ENCODE measurements at regions not wholly inside any gene's neighbourhood (a gene's known extent, or its start where the extent isn't known, plus 50 kb on each side); places are given as distances from the start of the nearest gene placed in this dataset.

GRCh38 chr2:226618875-226619605 lies 180.6 kb downstream of the IRS1 start:
- no peak for DNase-seq

GRCh38 chr2:226618544-226618874 lies 181.1 kb downstream of the IRS1 start:
- DNase-seq = no peak

- DNase-seq = no peak
Measured at GRCh38 chr2:226615891-226616290, 183.7 kb downstream of the IRS1 start.

DNA sequence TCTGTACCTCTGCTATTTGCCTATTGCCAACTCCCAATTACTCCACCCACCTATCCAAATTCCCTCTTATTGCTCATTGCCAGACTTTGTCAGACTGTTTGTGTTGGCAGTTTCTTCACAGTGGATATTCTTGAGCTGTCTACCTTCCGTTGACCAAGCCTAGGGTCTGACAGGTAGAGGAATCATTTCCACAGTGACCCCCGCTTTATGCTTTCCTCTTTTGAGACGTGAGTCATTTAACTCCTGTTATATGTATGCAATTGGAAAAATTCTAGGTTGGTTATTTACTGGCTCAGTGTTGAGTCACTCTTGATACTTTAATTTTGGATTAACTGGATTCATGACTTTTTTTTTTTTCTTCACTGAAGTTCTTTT lies 187.7 kb downstream of the IRS1 start:
- no peak for DNase-seq

- DNase-seq = no peak
Measured at GRCh38 chr2:226611196-226611943, 188.2 kb downstream of the IRS1 start.

- no peak for DNase-seq
Measured at GRCh38 chr2:226609366-226609765, 190.3 kb downstream of the IRS1 start.

GRCh38 chr2:226608451-226608850 lies 191.2 kb downstream of the IRS1 start:
- no peak for DNase-seq

DNA sequence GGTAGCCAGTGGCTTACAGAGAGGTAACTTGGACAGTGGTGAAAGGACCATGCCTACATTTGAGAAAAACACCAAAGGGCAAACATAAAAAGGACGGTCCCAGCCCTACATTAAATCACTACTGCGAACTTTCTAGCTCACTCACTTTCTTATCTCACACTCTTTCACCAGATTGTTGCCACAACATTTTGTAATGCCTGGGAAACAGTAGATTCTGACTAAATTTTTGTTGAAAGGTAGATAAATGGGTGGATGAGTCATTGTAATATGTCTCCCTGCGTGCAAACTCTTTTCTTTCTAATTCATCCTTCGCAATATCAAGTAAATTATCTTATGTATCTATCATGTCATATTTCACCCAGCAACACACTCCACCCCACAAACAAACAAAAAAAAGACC lies 192.2 kb downstream of the IRS1 start:
- no peak for DNase-seq

- DNase-seq = no peak
Measured at GRCh38 chr2:226605642-226606041, 194.0 kb downstream of the IRS1 start.

- DNase-seq = no peak
Measured at GRCh38 chr2:226603606-226604005, 196.0 kb downstream of the IRS1 start.

DNA sequence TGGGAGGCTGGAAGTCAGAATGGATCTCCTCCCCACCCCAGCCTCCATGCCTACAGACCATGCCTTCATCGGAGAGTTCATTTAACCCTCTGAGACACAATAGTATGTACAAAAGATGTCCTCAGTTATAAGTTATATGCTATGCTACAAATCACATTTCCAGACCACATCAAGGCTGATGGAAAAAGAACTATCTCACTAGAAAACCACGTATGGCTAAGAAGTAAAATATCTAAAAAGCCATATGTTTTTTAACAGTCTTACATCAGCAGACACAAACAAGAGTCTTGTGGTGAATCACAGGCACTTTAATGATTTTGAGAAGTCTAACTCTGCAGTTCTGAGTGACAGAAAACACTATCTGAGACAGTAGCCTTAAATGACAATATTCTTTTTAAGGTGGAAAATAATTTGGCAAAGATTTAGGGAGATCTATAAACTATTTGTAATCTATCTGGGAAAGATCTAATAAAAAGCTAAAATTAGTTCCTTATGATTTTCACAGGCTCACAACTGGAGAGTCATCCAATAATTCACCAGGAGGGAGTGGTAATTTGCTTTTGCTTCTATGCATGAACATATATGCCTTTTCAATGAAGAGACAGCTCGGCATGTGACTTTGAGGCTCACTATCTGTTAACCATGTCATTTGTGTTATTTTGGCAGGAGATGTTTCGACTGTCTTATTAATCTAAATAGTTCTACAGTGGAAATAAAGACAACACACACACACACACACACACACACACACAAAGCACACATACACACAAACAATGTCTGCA lies 197.5 kb downstream of the IRS1 start:
- no peak for DNase-seq

- no peak for DNase-seq
Measured at GRCh38 chr2:226600802-226601201, 198.8 kb downstream of the IRS1 start.

GRCh38 chr2:226600184-226600583 lies 199.4 kb downstream of the IRS1 start:
- no peak for DNase-seq

DNA sequence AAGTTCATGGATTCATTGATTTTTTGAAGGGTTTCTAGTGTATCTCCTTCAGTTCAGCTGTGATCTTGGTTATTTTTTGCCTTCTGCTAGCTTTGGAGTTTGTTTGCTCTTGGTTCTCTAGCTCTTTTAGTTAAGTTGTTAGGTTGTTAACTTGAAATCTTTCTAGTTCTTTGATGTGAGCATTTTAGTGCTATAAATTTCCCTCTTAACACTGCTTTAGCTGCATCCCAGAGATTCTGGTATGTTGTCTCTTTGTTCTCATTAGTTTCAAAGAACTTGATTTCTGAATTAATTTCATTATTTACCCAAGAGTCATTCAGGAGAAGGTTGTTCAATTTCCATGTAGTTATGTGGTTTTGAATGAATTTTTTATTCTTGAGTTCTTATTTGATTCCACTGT lies 210.6 kb downstream of the IRS1 start:
- no peak for DNase-seq

DNA sequence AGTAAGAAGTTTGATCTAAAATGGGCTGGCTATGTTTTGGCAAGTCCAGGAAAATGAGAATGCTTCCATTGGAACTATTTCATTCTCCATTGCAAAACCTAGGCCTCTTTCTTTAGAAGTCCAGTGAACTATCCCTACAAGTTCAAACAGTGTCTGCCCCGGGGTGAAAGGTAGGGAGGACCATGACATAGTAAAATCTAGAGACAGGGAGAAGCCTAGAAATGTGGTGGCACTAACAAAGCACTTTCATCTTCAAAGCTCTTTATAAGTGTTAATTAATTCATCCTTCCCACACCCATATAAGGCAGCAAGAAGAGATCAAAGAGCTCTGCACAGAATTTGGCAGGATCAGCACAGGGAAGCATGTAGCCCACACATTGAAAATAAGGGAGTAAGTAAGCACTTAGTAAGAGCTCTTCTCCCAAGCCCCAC lies 214.5 kb downstream of the IRS1 start:
- no peak for DNase-seq

DNA sequence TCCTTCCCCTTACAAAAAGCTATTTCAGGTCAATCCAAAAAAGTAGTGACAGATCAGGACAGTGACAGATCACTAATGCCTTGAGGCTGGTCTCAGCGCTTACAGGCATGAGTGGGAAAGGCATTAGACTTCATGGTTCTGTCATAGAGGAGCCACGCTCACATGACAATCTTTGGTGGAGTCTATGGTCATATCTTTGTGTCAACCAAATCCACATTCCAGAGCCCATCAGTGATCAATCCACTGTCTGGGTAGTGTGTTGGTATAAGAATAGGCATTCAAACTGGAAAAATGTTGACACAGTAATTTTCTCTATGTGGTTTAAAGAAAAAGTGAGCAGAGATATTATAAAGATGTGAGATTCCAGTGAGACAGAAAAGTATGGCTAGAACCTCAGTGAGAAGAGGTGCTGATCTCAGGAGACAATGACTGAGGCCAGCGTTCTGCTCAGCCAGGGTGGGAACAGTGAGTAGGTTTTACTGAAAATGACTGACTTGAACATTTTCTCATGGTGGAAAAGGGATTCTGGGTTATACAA lies 215.0 kb downstream of the IRS1 start:
- DNase-seq = no peak

- DNase-seq = no peak
Measured at GRCh38 chr2:226583715-226584114, 215.9 kb downstream of the IRS1 start.

DNA sequence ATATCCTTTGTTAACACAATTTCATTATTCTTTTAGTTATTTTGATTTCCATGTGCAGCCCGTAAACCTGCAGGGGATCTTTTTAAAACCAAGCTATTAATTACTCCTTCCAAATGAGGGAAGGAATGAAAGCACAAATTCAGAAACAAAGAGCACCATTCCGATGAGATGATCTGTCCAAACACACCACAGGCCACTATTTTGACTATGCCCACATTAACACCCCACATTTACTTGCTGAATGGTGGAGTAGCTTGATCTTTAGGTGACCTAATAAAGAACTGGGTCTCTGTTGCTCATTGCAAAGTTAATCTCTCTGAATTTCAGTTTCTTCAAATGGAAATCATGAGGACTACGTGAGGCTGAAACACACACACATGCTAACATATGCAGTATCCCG lies 218.0 kb downstream of the IRS1 start:
- no peak for DNase-seq

- DNase-seq = no peak
Measured at GRCh38 chr2:226581004-226581403, 218.6 kb downstream of the IRS1 start.

DNA sequence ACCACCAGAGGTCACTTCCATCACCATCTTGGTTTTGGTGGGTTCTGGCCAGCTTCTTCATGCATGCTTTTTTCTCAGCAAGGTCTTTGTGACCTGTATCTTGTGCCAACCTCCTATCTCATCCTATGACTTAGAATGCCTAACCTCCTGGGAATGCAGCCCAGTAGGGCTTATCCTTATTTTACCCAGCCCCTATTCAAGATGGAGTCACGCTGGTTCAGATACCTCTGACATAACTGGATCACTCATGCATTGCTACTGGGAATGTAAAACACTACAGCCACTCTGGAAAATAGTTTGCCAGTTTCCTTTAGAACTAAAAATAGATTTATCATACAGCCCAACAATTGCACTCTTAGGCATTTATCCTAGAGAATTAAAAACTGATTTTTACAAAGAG lies 219.2 kb downstream of the IRS1 start:
- no peak for DNase-seq

GRCh38 chr2:226579519-226579918 lies 220.1 kb downstream of the IRS1 start:
- DNase-seq = no peak

GRCh38 chr2:226578879-226579278 lies 220.7 kb downstream of the IRS1 start:
- no peak for DNase-seq

DNA sequence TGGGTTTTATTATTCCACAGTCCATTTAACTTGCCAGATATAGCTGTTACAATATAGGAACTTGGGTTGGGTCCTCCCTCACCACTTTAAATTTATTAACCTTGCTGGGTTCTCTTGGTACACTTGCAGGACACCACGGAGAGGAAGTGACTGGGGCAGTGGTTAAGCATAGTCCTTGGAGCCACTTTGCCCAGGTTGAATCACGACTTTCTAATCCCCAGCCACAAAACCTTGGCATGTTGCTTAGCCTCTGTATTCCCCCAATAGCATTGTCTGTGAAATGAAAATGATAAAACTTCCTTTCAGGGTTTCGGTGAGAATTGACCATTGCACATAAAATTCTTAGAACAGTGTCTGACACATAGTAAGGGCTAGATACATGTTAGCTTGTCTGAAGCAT lies 221.2 kb downstream of the IRS1 start:
- DNase-seq = no peak

GRCh38 chr2:226575928-226576327 lies 223.7 kb downstream of the IRS1 start:
- DNase-seq = no peak

All from inflammatory macrophage treated with lipopolysaccharide for 4 hours (primary cell).